ENCODE measurements at regions not wholly inside any gene's neighbourhood (a gene's known extent, or its start where the extent isn't known, plus 50 kb on each side); places are given as distances from the start of the nearest gene placed in this dataset.
"Not testable (repeated sequence)": the region's sequence is repeated elsewhere in the genome, so short reads cannot be mapped to it uniquely, and the experiment has no call there.

GRCh38 chr12:107857191-107857590 lies 82.7 kb downstream of the ASCL4 start:
- H3K36me3 Mint-ChIP-seq (ENCODE audit: low read depth): no peaks in the 10 kb centered on the region
- H3K4me3 Mint-ChIP-seq: no peak overlapping the region
- peaks cover 67% of the 10 kb centered on the region for H3K27me3 Mint-ChIP-seq
- DNase-seq: no peak
- no peak overlapping the region for H3K27ac Mint-ChIP-seq
- CTCF ChIA-PET: no interaction called here
- H3K4me1 Mint-ChIP-seq: no peaks in the 10 kb centered on the region
- H3K9me3 Mint-ChIP-seq: no peaks in the 10 kb centered on the region
- POLR2A ChIA-PET: no interaction called here

DNA sequence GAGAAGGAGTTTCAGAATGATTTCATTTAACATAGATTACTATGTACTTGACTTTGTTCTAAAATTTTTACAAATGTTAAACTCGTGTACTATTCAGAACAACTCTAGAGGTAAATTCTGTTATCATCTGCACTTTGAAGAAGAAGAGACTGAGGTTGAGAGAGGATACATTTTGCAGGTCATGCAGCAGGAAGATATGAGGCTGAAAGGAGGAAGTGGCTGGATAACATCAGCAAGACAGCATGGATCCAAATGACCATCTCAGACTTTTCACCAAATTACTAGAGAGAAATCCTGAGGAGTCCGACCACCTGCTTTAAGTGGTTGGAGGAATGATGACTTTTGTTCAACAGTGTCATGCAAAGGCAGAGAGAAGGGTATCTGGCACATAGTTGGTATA lies 84.9 kb downstream of the ASCL4 start:
- Mint-ChIP-seq H3K9me3 (no peaks in the 10 kb centered on the region), H3K4me1 (no peaks in the 10 kb centered on the region), H3K27me3 (peaks cover 77% of the 10 kb centered on the region), H3K4me3 (no peak overlapping the region), H3K36me3 (ENCODE audit: low read depth) (no peaks in the 10 kb centered on the region), H3K27ac (no peak overlapping the region)
- no peak for DNase-seq
- ChIA-PET POLR2A (no interaction called here), CTCF (no interaction called here)

GRCh38 chr12:107864235-107864634 lies 89.7 kb downstream of the ASCL4 start:
- no peak for DNase-seq
- ChIA-PET POLR2A (no interaction called here), CTCF (no interaction called here)
- no peak overlapping the region for H3K27ac Mint-ChIP-seq
- no peaks in the 10 kb centered on the region for H3K36me3 Mint-ChIP-seq (ENCODE audit: low read depth)
- no peak overlapping the region for H3K4me3 Mint-ChIP-seq
- no peaks in the 10 kb centered on the region for H3K4me1 Mint-ChIP-seq
- H3K27me3 Mint-ChIP-seq: peaks cover 75% of the 10 kb centered on the region
- H3K9me3 Mint-ChIP-seq: no peaks in the 10 kb centered on the region

DNA sequence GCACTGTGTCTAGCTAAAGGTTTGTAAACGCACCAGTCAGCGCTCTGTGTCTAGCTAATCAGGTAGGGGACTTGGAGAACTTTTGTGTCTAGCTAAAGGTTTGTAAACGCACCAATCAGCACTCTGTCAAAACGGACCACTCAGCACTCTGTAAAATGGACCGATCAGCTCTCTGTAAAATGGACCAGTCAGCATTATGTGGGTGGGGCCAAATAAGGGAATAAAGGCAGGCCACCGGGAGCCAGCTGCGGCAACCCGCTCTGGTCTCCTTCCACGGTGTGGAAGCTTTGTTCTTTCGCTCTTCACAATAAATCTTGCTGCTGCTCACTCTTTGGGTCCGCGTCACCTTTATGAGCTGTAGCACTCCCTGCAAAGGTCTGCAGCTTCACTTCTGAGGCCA lies 90.2 kb downstream of the ASCL4 start:
- DNase-seq; H3K4me1 Mint-ChIP-seq; H3K9me3 Mint-ChIP-seq; CTCF ChIA-PET; H3K4me3 Mint-ChIP-seq; H3K27ac Mint-ChIP-seq; H3K36me3 Mint-ChIP-seq (ENCODE audit: low read depth); POLR2A ChIA-PET: not testable (repeated sequence)
- H3K27me3 Mint-ChIP-seq: peaks cover 77% of the 10 kb centered on the region

DNA sequence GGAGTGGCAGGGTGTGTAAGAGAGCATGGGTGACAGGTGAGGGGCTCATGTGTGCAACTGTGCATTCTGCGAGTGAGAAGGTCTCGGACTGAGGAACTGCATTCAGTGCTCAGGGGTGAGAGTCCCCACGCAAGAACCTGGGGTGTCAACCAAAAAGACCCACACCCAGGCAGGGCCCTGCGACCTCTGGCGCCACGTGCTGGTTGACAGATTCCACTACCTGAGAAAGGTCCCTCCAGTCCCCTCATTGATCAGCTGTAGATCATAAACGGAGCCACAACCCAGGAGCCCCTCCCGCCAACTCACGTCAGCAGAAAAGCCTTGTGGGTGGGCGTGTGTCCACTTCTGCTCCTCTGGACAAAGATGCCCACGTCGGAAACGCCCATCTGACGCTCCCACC lies 98.7 kb downstream of the ASCL4 start:
- POLR2A ChIA-PET: no interaction called here
- no peaks in the 10 kb centered on the region for H3K4me1 Mint-ChIP-seq
- peaks cover 20% of the 10 kb centered on the region for H3K27me3 Mint-ChIP-seq
- H3K4me3 Mint-ChIP-seq: no peak overlapping the region
- H3K36me3 Mint-ChIP-seq (ENCODE audit: low read depth): no peaks in the 10 kb centered on the region
- CTCF ChIA-PET: no interaction called here
- H3K9me3 Mint-ChIP-seq: no peaks in the 10 kb centered on the region
- H3K27ac Mint-ChIP-seq: no peak overlapping the region
- DNase-seq: no peak

DNA sequence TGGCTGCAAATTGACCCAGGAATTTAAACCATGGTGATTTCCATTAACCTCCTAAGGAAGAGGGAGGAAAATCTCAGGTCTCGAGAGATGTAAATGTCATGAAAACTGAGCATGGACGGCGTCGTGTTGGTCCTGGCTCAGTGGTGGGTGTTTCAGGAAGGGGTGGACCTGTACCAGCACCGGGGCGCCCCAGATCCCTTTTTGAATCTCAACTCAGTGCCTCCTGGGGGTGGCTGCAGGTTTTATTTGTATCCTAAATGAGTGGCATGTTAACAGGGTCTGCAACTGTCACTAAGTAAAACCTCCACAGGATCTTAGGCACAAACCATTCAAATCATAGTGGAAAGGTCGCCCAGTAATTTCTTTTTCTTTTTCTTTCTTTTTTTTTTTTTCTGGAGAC lies 101.3 kb downstream of the ASCL4 start:
- ChIA-PET CTCF (interaction anchor here (1.9 kb wide), 1 partner anchor 205 kb away, joined by 4 read pairs; no protein-coding TSS in a partner anchor), POLR2A (no interaction called here)
- Mint-ChIP-seq H3K36me3 (ENCODE audit: low read depth) (no peaks in the 10 kb centered on the region), H3K27ac (no peak overlapping the region), H3K4me1 (no peaks in the 10 kb centered on the region), H3K27me3 (peaks cover 13% of the 10 kb centered on the region), H3K4me3 (no peak overlapping the region), H3K9me3 (no peaks in the 10 kb centered on the region)
- no peak for DNase-seq

DNA sequence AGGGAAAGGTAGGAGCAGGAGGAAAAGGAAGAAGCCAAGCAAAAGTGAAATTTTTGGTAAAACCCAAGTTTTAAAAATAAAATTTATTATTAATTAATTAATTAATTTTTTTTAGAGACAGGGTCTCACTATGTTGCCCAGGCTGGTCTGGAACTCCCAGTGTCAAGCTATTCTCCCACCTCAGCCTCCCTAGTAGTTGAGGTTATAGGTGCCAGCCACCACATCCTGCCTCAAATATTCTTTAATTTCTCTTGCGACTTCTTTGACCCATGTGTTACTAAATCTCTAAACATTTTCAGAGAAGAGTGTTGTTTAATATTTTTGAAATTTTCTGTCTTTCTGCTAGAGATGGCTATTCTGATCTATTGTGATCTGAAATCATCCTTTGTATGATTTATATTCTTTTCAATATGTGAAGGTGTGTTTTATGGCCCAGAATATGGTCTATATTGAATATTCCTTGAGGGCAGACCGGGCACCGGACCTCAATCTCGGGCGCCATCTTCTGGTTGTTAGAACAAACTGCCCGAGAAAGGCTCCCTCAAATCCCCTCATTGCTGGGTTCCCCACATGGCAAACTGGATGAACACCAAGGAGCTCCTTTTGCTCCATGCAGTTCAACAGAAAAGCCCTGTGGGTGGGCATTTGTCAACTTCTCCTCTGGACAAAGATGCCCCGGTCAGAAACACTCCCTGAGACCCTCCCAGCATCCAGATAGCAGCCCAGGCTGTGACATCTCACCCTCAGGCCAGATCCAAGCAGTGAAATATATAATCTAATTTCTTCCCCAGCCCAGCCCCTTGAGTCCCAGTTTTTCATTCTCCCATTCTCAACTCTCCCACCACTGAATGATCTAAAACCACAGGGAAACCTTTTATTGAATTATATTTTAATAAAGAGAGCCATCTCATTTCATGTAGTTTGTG lies 110.5 kb downstream of the ASCL4 start:
- ChIA-PET POLR2A (no interaction called here), CTCF (interaction anchor here (0.5 to 3.1 kb wide), 10 partner anchors 27 to 229 kb away, joined by 3 to 28 read pairs (median 4); no protein-coding TSS in a partner anchor)
- no peaks in the 10 kb centered on the region for H3K9me3 Mint-ChIP-seq
- peak; percentile 53 for DNase-seq
- H3K36me3 Mint-ChIP-seq (ENCODE audit: low read depth): no peaks in the 10 kb centered on the region
- H3K27ac Mint-ChIP-seq: no peak overlapping the region
- no peak overlapping the region for H3K4me3 Mint-ChIP-seq
- peaks cover 2% of the 10 kb centered on the region for H3K4me1 Mint-ChIP-seq
- H3K27me3 Mint-ChIP-seq: peaks cover 27% of the 10 kb centered on the region

DNA sequence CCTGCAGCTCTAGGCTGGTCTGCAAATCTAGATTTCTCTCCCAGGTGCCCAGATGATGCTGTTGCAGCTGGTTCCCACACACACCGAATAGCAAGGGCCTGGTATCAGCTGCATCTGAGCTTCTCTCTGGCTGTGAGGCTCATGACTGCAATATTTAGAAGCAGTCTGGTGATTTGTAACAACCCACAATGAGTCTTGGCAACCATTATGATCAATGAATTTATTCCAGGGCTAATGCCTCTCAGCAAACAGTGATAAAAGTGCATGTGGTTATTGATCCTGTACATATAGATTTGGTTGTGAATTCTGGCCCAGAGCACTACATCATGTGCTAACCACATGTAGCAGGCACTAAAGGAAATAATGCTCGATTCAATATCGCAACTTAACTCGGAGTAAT lies 114.3 kb downstream of the ASCL4 start:
- no peak overlapping the region for H3K4me3 Mint-ChIP-seq
- DNase-seq: no peak
- peaks cover 9% of the 10 kb centered on the region for H3K27me3 Mint-ChIP-seq
- H3K4me1 Mint-ChIP-seq: peaks cover 2% of the 10 kb centered on the region
- ChIA-PET CTCF (interaction anchor here (1.3 to 2.8 kb wide), 2 partner anchors 24 to 213 kb away, joined by 3 to 14 read pairs; no protein-coding TSS in a partner anchor), POLR2A (no interaction called here)
- no peak overlapping the region for H3K27ac Mint-ChIP-seq
- no peaks in the 10 kb centered on the region for H3K9me3 Mint-ChIP-seq
- no peaks in the 10 kb centered on the region for H3K36me3 Mint-ChIP-seq (ENCODE audit: low read depth)

DNA sequence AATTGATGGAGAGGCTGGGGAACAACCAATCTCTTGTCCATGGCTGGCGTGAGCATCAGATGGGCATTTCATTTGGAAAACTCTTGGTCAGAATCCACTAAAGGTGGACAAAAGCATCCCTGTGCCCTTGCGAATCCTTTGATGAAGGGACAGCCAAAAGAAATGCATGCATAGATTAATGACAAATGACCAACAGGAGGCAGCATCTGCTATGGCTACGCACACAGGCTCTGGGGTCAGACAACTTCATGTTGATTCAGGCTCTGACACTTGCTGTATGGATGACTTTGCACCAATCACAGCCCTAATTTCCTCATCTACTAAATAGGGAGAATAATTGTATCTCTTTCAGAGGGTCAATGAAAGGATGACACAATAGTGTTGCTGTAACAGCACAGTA lies 117.5 kb downstream of the ASCL4 start:
- Mint-ChIP-seq H3K27ac (no peak overlapping the region), H3K27me3 (peaks cover 11% of the 10 kb centered on the region), H3K36me3 (ENCODE audit: low read depth) (no peaks in the 10 kb centered on the region), H3K4me3 (no peak overlapping the region), H3K9me3 (no peaks in the 10 kb centered on the region), H3K4me1 (no peaks in the 10 kb centered on the region)
- ChIA-PET CTCF (no interaction called here), POLR2A (no interaction called here)
- no peak for DNase-seq

DNA sequence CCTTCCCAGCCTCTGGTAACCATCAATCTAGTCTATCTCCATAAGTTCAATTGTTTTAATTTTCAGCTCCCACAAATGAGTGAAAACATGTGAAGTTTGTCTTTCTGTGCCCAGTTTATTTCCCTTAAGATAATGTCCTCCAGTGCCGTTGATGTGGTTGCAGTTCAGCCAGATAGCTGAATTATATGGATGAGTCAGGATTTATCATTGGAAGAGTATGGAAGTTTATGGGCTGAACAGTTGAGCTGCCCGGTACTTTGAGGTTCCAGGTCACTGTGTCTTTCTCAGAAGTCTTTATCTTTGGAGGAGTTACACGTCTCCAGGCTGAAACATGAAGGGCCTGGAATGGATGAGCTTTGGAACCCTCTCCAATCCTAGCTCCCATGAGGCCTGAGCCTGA lies 120.1 kb downstream of the ASCL4 start:
- no peak overlapping the region for H3K4me3 Mint-ChIP-seq
- no peaks in the 10 kb centered on the region for H3K9me3 Mint-ChIP-seq
- peaks cover 12% of the 10 kb centered on the region for H3K27me3 Mint-ChIP-seq
- DNase-seq: no peak
- no peaks in the 10 kb centered on the region for H3K36me3 Mint-ChIP-seq (ENCODE audit: low read depth)
- H3K4me1 Mint-ChIP-seq: no peaks in the 10 kb centered on the region
- ChIA-PET CTCF (interaction anchor here (1.0 kb wide), 1 partner anchor 17 kb away, joined by 6 read pairs; no protein-coding TSS in a partner anchor), POLR2A (no interaction called here)
- no peak overlapping the region for H3K27ac Mint-ChIP-seq

DNA sequence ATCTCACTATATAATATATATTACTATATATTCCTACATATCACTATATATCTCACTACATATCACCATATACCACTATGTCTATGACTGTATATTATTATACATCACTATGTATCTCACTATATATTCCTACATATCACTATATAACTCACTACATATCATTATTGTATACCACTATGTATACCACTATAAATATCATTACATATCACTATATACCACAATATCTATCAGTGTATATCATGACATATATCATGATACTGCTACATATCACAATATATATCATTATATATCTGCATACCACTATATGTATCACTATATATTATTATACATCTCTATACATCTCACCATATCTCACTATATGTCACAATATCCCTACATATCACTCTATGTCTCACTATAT lies 121.5 kb downstream of the ASCL4 start:
- CTCF ChIA-PET: interaction anchor here (1.1 kb wide), 1 partner anchor 17 kb away, joined by 3 read pairs; no protein-coding TSS in a partner anchor
- no peak for DNase-seq
- Mint-ChIP-seq H3K9me3 (no peaks in the 10 kb centered on the region), H3K36me3 (ENCODE audit: low read depth) (no peaks in the 10 kb centered on the region), H3K4me1 (no peaks in the 10 kb centered on the region), H3K27me3 (peaks cover 19% of the 10 kb centered on the region), H3K4me3 (no peak overlapping the region), H3K27ac (no peak overlapping the region)
- POLR2A ChIA-PET: no interaction called here

DNA sequence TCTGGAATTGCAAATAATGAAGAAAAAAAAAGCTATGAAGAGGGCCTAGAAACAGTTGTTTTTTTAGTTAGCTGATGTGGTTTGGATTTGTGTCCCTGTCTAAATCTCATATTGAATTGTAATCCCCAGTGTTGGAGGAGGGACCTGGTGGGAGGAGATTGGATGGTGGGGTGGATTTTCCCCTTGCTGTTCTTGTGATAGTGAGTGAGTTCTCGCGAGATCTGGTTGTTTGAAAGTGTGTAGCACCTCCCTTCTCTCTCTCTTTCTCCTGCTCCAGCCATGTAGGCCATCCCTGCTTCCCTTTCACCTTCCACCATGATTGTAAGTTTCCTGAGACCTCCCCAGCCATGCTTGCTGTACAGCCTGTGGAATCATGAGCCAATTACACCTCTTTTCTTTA lies 126.1 kb downstream of the ASCL4 start:
- Mint-ChIP-seq H3K27ac (no peak overlapping the region), H3K4me1 (peaks cover 17% of the 10 kb centered on the region), H3K27me3 (peaks cover 26% of the 10 kb centered on the region), H3K4me3 (no peak overlapping the region), H3K9me3 (no peaks in the 10 kb centered on the region), H3K36me3 (ENCODE audit: low read depth) (no peaks in the 10 kb centered on the region)
- no peak for DNase-seq
- POLR2A ChIA-PET: no interaction called here
- CTCF ChIA-PET: interaction anchor here (1.7 kb wide), 1 partner anchor 12 kb away, joined by 6 read pairs; no protein-coding TSS in a partner anchor

GRCh38 chr12:107903341-107904061 lies 129.0 kb downstream of the ASCL4 start:
- peaks cover 17% of the 10 kb centered on the region for H3K4me1 Mint-ChIP-seq
- H3K4me3 Mint-ChIP-seq: peak overlapping the region; percentile 70
- ChIA-PET POLR2A (interaction anchor here (1.1 kb wide), 1 partner anchor 9 kb away, joined by 3 read pairs; no protein-coding TSS in a partner anchor), CTCF (interaction anchor here (1.0 to 1.8 kb wide), 2 partner anchors 9 to 15 kb away, joined by 3 to 9 read pairs; no protein-coding TSS in a partner anchor)
- peaks cover 44% of the 10 kb centered on the region for H3K27me3 Mint-ChIP-seq
- H3K9me3 Mint-ChIP-seq: no peaks in the 10 kb centered on the region
- H3K27ac Mint-ChIP-seq: peak overlapping the region; percentile 61
- H3K36me3 Mint-ChIP-seq (ENCODE audit: low read depth): no peaks in the 10 kb centered on the region
- peak; percentile 73 for DNase-seq
